ENCODE measurements at regions not wholly inside any gene's neighbourhood (a gene's known extent, or its start where the extent isn't known, plus 50 kb on each side); places are given as distances from the start of the nearest gene placed in this dataset.

DNA sequence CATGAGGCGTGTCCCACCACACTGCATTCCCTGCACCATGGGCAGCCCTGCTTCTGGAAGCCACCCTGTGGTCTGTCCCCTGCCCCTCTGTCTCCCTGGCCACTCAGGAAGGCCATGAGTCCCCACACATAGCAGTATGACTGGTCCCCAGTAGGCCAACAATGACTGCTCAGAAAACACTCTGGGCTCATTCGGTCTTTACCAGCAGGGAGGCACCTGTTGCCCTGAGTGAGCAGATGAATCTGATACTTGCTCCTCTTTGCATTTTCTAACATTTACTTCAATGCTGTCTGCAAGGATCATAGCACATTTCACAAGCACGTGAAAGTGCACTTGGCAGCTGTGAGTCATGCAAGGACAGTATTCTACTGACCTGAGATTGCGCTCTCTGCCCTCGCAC is 365.4 kb upstream of the IRX1 start:
- FAIRE-seq (no peak), DNase-seq (ENCODE audit: low spot score) (no peak)

DNA sequence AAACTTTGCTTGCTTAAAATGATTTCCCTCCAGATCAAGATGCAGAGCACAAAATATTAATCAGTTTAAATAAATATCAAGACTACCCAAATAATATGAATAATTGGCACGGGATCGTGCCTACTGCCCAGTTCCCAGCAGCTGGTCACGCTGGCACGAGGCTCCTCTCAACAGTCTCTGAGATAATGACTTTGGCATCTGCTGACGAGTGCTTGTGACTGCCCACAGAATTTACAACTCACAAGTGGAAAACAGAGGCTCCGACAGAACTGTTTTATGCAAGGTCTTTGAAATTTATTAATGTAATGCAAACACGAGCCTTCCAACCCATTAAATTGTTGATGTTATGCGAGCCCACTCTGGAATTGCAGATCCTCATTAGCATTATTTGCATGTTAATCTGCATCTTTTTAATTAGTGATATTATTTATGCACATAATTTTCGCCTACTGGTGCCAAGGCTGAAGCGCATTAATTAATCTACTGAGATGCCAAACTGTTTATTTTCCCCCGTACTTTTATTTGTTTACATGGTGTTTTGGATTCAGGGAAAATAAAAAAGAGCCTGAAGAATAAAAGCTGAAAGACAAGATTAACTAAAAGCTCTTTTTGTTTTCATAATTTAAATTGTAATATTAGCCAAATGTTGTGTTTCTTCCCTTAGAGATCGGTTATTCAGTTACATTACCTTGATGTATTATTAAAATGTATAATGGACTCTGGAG is 369.3 kb upstream of the IRX1 start:
- no peak for FAIRE-seq
- no peak for DNase-seq (ENCODE audit: low spot score)

DNA sequence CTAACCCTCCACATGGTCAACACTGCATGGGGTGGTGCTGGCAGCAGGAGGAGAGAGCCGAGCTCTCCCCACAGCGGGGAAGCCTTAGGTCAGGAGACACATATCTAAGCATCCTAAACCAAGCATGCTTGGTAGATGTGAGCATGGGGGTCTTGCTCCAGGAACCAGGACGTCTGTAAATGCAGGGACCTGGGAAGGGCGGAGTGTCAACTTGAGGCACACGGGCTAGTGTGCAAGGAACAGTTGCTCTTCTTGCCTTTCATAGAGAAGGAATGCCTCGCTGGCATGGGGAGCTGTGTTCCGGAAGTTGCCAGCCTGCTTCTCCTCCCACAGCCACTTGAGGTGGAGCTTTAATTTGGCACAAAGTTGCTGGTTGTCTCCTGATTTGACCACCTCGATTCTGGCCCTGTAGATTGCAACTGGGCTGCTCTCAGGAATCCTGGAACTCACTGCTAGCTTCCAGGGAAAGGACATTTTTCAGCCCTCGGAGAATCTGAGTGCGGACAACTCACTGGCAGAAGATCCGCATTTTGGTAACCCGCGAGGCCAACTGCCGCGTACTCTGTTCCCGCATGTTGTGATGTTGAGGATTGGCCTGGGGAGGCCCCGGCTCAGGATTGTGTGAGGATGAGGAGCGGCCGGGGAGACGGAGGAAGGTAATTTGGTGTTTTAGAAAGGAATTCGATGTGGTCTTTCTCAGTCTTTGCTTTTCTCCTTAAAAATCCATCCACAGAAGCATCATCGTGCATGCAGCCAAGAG is 370.3 kb upstream of the IRX1 start:
- FAIRE-seq: no peak
- DNase-seq (ENCODE audit: low spot score): no peak

DNA sequence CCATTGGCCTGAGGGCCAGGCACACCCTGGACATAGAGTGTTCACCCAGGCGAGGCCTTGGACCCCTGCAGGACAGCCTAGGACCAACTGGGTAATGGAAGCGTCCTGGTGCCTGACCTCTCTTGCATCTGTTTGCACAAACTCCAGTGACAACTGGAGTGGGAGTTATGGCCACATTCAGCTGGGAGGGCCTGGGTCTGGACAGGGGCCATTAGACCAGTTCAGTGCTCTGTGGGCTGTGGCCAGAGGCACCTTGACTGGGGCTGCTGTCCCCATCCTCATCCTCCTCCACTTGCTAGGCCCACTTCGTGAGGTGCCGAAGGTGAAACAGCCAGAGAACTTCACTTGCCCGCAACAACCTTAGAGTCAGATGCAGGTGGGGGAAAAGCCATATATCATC is 372.7 kb upstream of the IRX1 start:
- no peak for FAIRE-seq

DNA sequence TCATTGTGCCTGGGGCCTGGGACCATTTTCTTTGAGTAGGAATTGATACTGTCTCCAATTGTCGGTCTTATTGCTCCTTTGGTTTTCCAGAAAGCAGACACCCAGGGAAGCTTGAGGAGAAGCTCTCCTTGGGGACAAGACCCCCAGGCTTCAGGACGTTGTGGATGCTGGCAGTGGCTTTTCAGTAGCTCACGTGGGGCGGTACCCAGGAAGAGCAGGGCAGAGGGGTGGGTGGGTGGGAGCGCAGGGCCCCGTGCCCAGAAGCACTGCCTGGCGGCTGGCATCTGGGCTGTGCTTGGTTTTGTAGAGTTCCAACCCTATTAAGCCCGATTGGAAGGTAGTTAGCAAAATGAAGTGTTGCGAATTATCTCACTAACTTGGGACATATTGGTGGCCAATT is 374.2 kb upstream of the IRX1 start:
- DNase-seq (ENCODE audit: low spot score): no peak
- no peak for FAIRE-seq

More for the DNA sequence above, 372.7 kb upstream of the IRX1 start:
- DNase-seq (ENCODE audit: low spot score): no peak

DNA sequence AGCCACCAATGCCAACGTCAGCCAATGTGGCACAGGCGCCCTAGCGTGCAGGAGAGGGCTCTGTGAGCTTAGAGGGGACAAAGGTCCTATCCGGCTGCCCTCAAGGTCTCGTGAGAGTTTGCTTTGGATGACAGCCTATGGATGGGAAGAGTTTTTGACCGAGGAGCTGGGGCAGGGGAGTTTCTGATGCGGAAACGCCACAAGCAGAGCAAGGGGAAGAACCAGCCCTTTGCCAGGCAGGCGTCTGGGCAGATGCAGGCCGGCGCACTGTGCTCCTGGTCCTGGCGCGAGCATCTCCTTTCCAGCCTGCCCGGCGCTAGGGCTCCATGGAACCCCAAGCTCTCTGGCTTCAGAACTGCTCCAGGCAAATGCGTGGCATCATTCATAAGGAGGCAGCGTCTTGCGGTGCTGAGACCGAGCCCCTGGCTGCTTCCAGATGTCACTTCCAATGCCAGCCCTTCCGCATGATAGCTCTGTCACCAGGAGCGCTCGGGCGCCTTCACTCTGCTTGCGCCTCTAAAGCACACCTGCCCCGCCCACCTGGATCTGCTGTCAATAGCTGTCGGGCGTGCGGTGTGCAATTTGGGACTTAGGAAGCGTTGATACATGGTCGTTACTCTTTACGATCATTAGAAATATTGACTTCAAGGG is 374.9 kb upstream of the IRX1 start:
- FAIRE-seq: no peak
- no peak for DNase-seq (ENCODE audit: low spot score)

DNA sequence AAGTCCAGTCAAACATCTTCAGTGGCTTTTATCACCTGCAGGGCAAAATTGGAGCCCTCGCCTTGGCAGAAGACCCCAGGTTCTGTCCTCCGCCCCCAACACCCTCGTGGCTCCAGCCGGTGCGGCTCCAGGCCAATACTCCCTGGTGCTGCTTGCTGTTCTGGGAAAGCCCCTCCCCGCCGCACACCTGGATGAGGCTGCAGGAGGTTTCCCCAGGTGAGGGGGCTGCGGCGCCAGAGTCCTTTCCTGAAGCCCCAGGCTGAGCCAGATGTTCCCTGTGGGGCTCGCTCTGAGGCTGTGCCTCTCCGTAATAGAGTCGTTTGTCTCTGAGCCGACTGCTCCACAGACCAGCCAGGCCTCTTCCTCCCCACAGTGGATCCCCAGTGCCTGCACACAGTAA is 375.4 kb upstream of the IRX1 start:
- DNase-seq (ENCODE audit: low spot score) (no peak), FAIRE-seq (no peak)

DNA sequence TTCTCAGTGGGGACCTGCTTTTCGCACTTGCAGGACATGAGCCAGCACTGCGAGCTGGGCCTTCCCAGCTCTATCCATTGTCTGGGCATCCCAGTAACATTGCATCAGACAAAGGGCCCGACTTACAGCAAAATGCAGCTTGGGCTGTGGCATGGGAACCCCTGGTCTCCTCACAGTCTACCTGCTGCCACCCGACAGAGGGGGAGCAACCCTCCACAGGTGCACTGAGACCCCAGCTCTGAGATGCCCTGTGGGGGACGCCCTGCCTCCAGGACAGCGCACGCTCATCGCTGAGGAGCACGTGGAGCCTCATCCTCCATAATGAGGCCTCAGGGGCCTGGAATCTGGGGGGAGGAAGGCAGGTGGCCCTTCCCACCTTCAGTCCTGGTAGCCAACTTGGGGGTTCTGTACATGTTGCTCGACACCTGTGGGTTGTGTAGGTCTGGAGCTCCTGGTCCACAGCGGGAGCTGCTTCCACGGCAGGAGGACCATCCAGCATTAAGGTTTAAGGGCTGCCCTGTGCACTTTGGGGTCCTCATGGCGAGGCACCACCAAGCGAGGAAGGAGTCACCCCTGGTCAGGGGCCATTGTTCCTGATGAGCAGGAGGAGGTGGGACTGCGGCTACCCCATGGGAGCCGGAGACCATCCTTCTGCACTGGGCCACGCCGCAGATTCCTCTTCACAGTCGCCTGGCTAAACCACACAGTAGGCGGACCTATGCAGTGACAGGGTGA is 376.5 kb upstream of the IRX1 start:
- DNase-seq (ENCODE audit: low spot score) (no peak), FAIRE-seq (no peak)

DNA sequence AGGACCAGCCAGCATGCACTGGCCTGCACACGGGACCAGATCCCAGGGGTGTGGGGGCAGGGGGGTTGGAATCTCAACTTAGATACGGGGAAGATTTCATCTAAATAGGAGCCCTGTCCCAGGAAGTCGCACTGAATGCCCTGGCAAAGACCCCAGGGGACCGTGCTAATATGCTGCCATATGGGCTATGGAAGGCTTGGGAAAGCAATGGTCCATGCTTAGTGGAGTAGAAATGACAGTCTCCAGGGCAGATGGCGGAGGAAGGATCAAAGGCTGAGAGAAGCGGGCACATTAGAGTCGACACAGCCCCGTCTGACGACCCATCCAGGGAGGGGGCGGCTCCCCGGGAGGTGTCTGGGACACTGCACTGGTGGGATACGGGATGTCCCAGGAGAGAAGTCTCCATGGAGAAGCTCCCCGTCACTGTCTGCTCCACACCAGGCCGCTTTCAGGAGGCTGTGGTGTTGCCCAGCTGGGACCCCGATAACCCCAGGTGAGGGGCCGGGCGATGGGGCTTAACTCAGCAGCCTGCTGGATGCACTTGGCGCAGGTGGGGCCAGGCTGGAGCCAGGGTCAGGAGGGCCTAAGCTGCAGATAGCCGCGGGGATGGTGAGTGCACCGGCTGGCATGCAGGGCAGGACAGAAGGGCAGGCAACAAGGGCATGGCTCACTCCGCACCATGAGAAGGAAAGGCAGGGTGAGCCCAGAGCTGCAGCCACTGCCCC is 377.7 kb upstream of the IRX1 start:
- FAIRE-seq: no peak

DNA sequence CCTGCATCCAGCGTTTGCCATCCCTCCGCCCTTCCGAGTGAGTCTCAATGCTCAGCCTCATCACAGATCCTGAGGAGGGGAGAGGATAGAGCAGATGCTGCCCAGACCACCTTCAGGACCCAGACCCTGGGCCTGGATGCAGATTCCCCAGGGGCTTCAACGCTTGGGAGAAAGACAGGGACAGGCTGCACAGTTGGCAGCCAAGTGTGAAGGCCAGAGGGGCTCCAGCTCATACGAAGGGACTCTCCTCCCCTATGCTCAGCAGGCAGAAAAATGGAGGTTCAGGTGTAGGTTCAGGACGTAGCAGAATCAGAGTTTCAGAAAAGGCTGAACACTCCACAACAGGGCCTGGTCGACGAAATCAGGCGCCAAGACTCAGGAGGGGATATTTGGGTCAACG is 378.5 kb upstream of the IRX1 start:
- no peak for FAIRE-seq
- no peak for DNase-seq (ENCODE audit: low spot score)

More for the DNA sequence above, 377.7 kb upstream of the IRX1 start:
- DNase-seq (ENCODE audit: low spot score): no peak

DNA sequence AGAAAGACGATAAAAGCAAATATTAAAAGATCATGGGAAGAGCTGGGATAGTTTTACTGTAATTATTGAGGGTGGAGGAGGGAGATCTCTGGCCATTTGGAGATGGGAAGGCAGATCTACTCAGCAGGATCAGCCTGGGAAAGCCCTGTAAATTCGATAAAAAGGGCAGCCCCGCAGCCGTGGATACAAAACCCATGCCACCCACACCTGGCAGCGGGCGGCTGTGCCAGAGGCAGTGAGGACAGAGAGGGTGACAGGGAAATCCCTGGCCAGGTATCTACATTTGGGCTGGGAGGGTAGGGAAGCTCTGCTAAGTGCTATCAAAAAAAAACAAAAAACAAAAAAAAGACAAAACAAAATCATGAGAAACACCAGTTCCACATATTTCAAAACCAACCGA is 379.2 kb upstream of the IRX1 start:
- no peak for FAIRE-seq
- DNase-seq (ENCODE audit: low spot score): no peak

DNA sequence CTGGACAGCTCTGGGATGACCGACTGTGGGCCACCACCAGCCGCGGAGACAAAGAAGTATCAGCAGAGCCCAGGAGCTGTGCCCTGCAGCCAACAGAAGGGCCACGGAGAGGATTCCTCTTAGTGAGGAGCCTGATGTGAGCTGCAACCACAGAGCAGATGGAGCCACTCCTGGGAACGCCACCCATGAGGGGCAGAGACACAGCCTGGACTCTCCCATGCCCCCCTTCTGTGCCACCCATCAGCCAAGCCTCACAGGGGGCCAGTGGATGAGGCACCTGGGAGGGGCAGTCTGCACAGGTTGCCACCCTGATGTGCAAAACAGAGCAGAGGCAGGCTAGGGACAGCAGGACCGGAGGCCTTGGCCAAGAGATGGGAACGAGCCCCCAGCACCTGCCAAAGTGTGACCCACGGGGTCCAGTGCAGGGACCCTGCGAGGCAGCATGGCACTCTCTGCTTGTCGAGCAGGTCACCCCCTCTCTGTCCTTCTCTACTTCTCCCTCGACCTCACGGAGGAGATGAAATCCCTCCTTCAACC is 380.7 kb upstream of the IRX1 start:
- DNase-seq (ENCODE audit: low spot score) (no peak), FAIRE-seq (no peak)

DNA sequence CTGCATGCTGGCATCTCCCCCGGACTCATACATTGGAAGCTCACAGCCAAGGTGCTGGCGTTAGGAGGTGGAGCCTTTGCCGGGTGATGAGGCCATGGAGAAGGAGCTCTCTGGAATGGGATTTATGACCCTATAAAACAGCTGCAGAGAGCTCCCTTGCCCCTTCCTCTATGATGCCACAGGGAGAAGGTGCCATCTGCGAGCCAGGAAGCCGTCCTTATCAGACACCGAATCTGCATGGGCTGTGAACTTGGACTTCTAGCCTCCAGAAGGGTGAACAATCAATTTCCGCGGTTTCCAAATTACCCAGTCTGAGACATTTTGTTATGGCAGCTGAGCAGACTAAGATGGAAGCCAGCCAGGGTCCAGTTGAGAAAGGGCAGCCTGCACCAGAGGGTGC is 381.2 kb upstream of the IRX1 start:
- DNase-seq (ENCODE audit: low spot score): no peak
- FAIRE-seq: no peak

DNA sequence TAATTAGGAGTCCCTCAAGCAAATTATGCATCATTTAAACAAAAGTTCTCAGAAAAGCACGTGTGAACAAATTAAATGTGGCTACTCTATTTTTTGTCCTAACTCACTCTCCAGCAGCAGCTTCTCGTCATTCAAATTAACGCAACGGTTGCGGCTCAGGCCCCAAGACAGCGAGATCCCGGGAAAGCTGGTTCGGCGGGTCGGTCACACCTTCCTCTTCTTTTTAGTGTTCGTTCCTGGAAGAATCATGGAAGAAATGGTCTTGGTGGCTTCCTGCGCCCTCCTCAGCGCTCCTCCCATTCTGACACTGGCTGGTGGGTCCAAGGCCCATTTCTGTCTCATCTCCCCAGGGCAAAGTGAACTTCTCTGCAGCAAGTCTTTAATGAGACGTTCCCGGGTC is 382.8 kb upstream of the IRX1 start:
- FAIRE-seq: no peak
- DNase-seq (ENCODE audit: low spot score): no peak

DNA sequence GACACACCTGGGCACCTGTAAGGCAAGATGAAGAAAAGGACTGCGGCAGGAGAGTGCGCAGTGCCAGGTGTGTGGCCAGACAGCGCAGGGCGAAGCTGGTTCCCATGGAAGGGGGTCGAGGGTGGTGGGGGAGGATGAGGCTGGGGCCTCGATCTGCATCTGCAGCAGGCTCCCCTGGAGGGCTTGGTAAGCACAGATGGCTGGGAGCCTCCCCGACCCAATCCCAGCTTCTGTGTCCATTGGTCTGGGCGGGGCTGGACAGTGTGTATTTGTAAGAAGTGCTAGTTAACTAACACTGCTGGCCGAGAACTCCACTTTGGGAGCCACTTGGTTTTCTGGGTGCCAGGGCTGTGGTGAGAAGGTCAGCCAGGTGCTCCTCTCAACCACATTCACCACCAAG is 385.1 kb upstream of the IRX1 start:
- no peak for DNase-seq (ENCODE audit: low spot score)
- no peak for FAIRE-seq

DNA sequence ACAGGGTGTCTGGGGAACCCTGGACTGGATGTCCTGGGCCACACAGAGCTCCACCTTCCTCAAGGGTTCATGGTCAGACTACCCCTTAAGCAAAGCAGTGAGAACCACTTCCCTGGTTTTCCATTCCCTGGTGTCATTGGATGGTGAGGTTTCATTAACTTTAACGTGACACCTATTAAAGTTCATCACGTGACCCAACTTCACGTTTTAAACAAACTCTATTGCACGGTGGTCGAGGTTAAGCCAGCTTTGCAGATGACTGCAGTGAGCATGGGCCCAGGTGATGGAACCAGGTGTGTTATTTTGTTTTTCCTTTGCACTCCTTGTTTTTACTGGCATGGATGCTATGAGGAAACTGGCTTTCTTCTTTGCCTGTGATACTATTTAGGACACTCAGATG is 385.7 kb upstream of the IRX1 start:
- FAIRE-seq: no peak
- no peak for DNase-seq (ENCODE audit: low spot score)

DNA sequence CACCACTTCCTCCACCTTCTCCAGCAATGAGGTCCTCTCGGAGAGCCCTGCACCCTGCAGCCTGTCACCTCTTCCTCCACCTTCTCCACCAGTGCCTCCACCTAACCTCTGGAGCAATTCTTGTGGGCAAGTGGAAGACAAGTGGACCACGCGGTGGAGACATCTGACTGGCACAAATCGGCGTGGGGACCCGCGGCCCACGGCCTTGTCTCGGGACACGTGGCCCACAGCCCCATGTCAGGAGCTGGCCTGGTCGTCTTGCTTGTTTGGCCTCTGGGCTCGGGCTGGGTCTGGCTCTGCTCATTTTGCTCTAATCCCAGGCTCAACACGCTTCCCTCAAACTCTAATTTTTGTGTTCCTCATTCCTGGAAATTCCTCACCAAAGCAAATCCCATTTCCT is 393.1 kb upstream of the IRX1 start:
- DNase-seq (ENCODE audit: low spot score) (no peak), FAIRE-seq (no peak)

DNA sequence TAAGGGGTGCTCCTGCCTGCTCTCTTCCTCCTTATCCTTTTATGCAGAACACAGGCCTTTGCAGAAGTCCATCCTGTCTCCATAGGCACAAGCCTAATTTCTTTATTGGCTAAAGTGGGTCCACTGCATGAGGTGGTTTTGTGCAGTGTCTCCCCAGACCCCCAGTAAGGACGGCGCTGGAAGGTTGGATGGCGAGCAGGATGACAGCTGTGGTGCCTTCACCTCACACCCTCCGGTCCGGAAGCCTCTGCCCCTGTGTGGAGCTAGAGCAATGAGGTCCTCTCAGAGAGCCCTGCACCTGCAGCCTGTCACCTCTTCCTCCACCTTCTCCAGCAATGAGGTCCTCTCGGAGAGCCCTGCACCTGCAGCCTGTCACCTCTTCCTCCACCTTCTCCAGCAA is 393.7 kb upstream of the IRX1 start:
- no peak for DNase-seq (ENCODE audit: low spot score)
- no peak for FAIRE-seq

DNA sequence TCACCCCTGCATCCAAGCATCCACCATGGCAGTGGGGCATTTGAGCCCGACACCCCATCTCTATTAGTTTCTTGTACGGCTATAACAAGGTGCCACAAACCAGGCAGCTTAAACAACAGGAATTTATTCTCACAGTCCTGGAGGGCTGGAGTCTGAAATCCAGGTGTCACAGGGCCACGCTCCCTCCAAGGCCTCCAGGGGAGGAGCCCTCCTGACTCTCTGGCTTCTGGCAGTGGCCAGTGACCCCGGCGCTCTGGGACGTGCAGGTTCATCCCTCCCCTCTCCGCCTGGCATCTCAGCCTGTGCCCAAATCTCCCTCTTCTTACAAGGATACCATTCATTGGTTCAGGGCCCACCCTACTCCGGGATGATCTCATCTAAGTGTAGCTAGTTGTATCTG is 394.5 kb upstream of the IRX1 start:
- no peak for FAIRE-seq
- DNase-seq (ENCODE audit: low spot score): no peak

DNA sequence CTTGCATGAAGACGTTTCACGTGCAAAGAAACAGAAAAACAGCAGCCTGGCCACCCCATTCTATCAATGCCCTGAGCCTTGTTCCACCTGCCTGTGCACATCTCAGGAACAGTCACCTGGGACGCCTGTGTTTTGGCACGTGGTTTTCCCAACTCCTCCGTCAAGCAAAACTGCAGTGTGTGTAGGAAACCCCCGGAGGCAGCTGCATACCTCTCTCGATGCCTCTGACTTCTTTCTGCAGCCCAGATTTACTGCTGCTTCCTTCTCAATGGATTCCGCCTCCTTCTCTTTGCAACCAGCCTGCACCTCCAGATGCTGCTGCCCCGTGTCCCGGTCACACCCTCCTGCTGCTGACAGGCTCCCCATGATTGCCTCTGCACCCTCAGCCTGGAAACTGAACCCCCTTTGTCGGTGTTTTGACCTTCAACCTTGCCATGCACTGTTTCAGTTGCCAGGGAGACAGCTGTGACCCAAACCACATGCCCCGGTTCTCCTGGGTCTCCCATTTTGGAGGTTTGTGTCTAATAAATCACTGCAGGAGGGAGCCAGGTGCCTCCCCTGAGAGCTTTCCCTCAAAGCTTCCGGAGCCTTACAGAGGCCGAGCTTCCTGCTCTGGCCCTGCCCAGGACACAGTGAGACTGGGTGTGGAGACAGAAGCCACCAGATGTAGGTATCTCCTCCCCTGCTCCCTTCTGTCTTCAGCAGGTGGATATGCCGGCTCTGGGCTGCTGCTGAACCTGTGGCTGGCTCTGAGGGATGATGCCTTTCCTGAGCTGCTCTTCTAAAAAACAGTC is 395.5 kb upstream of the IRX1 start:
- FAIRE-seq (no peak), DNase-seq (ENCODE audit: low spot score) (no peak)
